ENCODE measurements at regions not wholly inside any gene's neighbourhood (a gene's known extent, or its start where the extent isn't known, plus 50 kb on each side); places are given as distances from the start of the nearest gene placed in this dataset.
"Not testable (repeated sequence)": the region's sequence is repeated elsewhere in the genome, so short reads cannot be mapped to it uniquely, and the experiment has no call there.

- no peak for DNase-seq (ENCODE audit: low read depth in 1 of 2, low spot score in 1 of 2)
Measured at GRCh38 chr3:182325213-182325950, 467.9 kb upstream of the ATP11B start.

DNA sequence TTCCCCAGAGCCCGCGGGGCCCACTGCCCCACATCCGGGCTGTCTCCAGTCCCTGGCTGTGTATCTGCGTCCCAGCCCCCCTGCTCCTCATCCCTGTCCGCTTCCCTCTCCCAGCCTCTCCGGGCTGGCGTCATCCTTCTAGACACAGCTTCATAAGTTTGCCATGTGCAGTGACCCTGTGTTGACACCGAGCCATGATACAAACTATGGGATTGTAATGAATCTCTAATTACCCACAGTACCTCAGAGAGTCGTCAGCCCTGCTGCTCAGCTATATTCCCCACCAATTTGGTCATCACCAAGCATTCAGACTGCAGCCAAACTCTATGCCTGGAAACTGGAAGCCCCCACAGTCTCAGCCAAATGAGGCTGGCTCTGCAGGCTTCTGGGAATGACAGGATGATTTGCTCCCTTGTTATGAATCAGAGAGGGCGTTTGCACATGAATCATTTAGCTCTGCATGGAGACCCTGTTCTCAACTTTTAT, 466.1 kb upstream of the ATP11B start:
- no peak for DNase-seq (ENCODE audit: low read depth in 1 of 2, low spot score in 1 of 2)

GRCh38 chr3:182330646-182331045, 462.7 kb upstream of the ATP11B start:
- DNase-seq (ENCODE audit: low read depth in 1 of 2, low spot score in 1 of 2): no peak

DNA sequence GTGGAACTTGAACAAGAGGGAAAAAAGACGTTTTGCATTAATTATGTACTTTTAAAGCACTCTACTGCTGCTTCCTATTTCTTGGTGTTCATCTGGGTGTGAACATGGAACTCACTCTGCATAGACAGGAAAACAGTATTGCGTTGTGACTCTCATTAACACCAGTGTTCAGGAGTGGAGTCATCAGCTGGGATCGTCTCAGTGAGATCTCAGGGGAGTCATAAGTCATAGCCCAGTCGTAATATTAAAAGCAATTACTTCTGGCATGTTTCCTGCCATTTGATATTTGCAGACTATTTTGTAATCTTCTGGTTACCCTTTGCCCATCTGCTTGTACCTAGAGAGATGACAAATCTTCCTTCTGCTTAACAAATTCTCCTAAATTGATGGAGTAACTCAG, 462.0 kb upstream of the ATP11B start:
- no peak for DNase-seq (ENCODE audit: low read depth in 1 of 2, low spot score in 1 of 2)

DNA sequence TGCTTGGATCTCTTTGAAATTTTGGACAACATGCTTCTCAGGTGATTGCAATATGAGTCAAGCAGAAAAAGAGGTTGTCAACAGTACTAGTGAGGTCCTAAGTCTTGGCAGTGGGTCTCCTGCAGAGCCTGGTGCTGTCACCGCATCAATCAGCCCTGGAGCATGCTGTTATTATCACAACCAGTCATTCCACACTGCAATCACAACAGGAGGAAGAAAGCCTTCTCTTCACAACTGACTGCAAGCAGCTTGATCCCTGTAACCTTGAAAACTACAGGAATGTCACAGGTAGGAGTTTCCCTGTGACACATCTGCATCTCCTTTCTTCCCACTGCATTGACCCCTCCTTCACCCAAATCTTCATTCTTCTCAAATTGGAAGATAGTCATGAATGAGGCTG, 451.1 kb upstream of the ATP11B start:
- DNase-seq (ENCODE audit: low read depth in 1 of 2, low spot score in 1 of 2): no peak

DNA sequence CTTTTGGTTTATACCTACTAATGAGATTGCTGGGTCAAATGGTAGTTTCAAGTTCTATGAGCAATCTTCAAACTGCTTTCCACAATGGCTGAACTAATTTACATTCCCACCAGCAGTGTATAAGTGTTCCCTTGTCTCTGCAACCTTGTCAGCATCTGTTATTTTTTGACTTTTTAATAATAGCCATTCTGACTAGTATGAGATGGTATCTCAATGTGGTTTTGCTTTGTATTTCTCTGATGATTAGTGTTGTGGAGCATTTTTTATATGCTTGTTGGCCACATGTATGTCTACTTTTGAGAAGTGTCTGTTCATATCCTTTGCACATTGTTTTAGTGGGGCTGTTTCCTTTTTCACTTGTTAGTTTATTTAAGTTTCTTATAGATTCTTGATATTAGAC, 449.3 kb upstream of the ATP11B start:
- not testable (repeated sequence) for DNase-seq (ENCODE audit: low read depth in 1 of 2, low spot score in 1 of 2)

DNA sequence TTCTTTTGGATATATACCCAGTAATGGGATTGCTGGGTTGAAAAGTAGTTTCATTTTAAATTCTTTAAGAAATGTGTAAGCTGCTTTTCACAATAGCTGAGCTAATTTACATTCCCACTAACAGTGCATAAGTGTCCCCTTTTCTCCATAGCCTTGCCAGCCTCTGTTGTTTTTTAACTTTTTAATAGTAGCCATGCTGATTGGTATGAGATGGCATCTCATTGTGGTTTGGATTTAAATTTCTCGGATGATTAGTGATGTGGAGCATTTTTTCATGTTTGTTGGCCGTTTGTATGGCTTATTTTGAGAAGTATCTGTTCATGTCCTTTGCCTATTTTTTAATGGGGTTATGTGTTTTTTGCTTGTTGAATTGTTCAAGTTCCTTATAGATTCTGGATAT, 444.3 kb upstream of the ATP11B start:
- no peak for DNase-seq (ENCODE audit: low read depth in 1 of 2, low spot score in 1 of 2)

- no peak for DNase-seq (ENCODE audit: low read depth in 1 of 2, low spot score in 1 of 2)
Measured at GRCh38 chr3:182349951-182350517, 443.3 kb upstream of the ATP11B start.

DNA sequence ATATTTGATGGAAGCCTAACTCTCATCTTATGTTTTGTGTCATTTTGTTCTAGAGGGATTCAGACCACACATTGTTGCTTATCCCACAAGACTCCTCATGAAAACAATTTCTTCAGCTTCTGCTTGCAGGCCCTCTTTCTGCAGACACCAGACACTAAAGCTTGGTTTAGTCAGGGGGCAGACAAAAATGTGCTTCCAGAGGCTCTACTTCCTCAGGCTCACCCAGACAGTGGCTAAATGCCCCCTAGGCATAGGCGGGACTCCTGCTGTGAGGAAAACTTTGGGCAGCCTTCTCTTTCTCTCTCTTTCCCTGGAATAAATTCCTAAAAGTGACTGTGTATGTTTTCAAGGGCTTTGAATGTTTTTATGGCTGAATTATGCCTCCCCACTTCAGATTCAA, 435.4 kb upstream of the ATP11B start:
- no peak for DNase-seq (ENCODE audit: low read depth in 1 of 2, low spot score in 1 of 2)

DNA sequence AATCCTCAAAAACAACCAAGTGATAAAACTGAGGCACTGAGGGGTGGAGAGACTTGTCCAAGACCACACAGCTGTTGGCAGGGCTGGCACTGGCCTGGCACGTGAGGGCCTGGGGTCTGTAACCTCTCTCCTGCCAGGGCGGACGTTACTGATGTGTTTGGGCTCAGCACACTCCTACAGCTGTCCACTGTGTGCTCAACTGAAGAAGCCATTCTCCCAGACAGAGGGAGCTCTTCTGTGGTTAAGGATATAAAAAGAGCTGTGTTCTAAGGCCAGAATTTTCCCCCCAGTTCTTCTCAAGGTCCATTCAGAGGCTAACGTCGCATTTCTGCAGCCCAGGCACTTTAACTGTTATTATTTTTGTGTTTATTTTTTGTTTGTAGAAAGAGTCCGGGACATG, 429.0 kb upstream of the ATP11B start:
- DNase-seq (ENCODE audit: low read depth in 1 of 2, low spot score in 1 of 2): no peak

DNA sequence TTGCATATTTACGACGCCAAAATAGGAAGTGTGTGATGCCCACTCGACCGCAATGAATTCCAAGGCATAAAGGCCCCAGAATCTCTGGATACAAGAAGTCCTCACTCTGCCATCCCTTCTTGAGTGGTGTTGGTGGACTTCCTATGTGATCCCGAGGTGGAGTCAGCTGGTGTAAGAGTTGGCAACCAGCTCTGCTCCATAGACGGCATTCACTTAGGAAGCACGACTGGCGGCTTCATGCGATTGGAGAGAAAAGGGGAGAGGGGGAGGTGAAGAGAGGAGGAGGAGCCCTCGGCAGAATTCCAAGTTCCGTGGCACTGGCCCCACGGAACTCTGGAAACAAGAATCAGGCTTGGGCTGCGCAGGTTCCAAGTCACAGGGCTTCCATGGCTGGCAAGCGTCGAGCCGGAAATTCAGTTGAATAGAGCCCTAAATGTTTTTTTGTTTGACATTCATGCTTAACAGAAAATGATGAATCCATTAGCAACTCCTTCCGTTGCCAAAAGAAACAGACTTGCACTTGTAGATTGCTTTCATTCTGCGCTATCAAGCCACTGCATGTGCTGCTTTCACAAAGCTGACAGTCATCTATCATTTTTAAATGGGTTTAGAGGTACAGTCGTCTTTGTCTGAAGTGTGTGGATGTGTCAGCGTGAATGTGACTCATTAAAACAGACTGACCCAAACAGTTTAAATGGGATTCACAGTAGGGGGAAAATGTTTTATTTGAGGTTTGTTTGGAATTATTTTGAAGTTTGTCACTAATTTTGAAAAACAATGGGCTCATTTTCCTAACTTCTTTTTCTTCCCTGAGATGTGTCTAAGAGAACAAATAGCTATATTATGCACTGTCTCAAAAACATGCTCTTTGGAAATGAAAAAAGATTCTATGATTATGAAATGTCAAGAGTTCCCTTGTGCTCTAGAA, 428.3 kb upstream of the ATP11B start:
- no peak for DNase-seq (ENCODE audit: low read depth in 1 of 2, low spot score in 1 of 2)

GRCh38 chr3:182366746-182367145, 426.6 kb upstream of the ATP11B start:
- no peak for DNase-seq (ENCODE audit: low read depth in 1 of 2, low spot score in 1 of 2)

GRCh38 chr3:182369861-182370260, 423.4 kb upstream of the ATP11B start:
- no peak for DNase-seq (ENCODE audit: low read depth in 1 of 2, low spot score in 1 of 2)

GRCh38 chr3:182370949-182371348, 422.4 kb upstream of the ATP11B start:
- no peak for DNase-seq (ENCODE audit: low read depth in 1 of 2, low spot score in 1 of 2)

DNA sequence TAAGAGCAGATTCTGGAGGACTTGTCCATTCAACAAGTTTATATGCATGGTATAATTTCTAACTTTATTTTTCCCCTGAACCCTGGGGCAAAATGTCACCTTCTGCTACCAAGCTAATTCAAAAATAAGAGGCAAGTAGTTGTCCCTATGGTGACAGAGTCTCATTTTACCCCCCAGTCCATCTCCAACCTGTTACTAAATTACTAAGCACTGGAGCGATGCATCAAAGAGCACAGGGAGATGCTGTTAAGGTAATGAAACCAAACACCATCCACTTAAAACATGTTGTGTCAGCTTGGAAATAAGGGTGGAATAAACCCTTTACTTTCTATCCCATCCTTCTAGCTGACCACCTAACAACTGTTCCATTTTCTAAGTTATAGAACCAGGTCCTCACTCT, 417.4 kb upstream of the ATP11B start:
- no peak for DNase-seq (ENCODE audit: low read depth in 1 of 2, low spot score in 1 of 2)

GRCh38 chr3:182382112-182382857, 411.0 kb upstream of the ATP11B start:
- DNase-seq (ENCODE audit: low read depth in 1 of 2, low spot score in 1 of 2): no peak

DNA sequence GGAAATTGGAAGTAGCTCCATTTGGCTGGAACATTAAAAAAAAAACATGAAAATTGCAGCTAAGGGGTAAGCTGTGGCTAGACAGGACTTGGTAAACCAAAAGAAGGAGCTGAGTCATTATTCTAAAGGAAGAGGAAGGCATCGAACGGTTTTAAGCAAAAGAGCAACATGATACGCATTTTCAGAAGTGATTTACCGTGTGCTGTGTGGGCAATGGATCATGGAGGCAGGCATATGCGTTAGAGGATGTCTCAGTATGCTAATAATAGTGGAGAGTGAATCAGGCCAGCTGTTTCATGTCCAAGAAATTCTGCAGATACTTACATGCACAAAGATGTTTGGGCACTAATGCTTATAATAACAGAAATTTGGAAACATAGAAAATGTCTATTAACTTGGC, 409.1 kb upstream of the ATP11B start:
- DNase-seq (ENCODE audit: low read depth in 1 of 2, low spot score in 1 of 2): no peak

DNA sequence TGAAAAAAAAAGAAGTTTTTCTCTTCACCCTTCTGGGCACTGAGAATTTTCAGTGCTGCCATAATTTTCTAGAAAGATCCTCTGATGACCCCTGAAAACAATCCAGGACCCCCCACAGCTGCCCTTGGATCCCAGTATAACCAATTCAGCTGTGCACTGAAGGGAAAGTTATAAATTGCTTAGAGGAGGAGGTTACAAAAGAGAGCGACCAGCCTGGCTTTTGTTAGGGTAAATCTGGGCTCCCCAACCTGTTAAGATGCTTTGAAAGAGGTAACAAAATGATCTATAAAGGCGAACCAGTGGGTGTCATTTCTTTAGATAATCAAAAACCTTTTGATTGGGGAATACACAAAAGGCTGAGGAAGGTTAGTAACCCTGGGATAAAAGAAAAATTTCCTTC, 407.9 kb upstream of the ATP11B start:
- DNase-seq (ENCODE audit: low read depth in 1 of 2, low spot score in 1 of 2): no peak

- no peak for DNase-seq (ENCODE audit: low read depth in 1 of 2, low spot score in 1 of 2)
Measured at GRCh38 chr3:182388506-182388905, 404.8 kb upstream of the ATP11B start.

DNA sequence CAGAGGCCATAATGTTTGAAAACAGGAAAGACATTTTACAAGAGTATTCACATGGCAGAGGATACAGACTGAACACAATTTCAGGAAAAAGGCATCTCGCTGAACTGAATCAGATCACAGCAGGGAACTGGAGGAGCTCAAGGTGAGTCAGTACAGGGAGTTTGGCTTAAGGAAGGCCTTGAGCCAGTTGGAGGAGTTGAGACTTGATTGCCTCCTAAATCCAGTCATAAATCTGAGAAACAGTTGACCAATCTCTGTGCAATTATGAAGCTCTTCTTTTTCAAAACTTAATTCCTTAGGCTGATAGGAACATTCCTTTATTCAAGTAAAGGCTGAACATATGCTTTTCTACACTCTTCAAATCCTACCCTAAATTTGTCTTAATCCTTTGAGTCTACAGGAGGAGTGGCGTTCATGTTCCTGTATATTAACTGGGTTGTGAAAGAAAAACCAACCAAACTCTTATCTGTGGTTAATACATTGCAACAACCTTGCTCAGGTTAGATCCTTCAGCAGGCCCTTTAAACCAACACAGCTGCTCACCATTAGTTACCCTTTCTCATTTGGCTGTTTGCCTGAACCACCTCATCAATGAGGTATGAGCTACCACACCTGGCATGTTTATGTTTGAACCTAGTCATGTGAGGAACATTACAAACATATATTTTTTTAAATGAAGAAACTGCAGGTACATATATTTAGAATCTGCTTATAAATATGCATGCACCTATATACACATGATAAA, 404.1 kb upstream of the ATP11B start:
- no peak for DNase-seq (ENCODE audit: low read depth in 1 of 2, low spot score in 1 of 2)

GRCh38 chr3:182390421-182390820, 402.9 kb upstream of the ATP11B start:
- DNase-seq (ENCODE audit: low read depth in 1 of 2, low spot score in 1 of 2): no peak

Measured in activated CD4-positive, alpha-beta T cell treated with anti-CD3 and anti-CD28 coated beads, Interleukin-2, amount 50 U/mL, for 24 hours (primary cell).